Bronchial epithelial cell (primary cell): ENCODE measurements at regions not wholly inside any gene's neighbourhood (a gene's known extent, or its start where the extent isn't known, plus 50 kb on each side); places are given as distances from the start of the nearest gene placed in this dataset.

ENCODE experiments used
- DNase-seq: peaks from one replicate; pipeline ENCODE4 v3.0.0-alpha.2; 2010; ENCODE audit warnings: low read depth
- FAIRE-seq: peaks from 2 replicates; lab custom pipeline; 2011; peaks lifted over from hg19 to GRCh38; lab: Jason Lieb, UNC
- H3K27me3 ChIP-seq: 2 replicates; pipeline ENCODE4 v1.5.1; 2011; ENCODE audit warnings: low read length; ENCODE audit not compliant: control insufficient read depth, insufficient read depth
- H3K36me3 ChIP-seq: 2 replicates; pipeline ENCODE4 v1.5.1; 2011; ENCODE audit warnings: low read length; ENCODE audit not compliant: control insufficient read depth, insufficient read depth
- H3K4me3 ChIP-seq: 2 replicates; pipeline ENCODE4 v1.5.1; 2011; ENCODE audit warnings: mild to moderate bottlenecking, low read depth, low read length, control low read depth
- CTCF ChIP-seq: IDR thresholded peaks from 2 replicates; pipeline ENCODE4 v1.5.1; 2011; ENCODE audit warnings: mild to moderate bottlenecking, moderate library complexity, low read length, control low read depth, inconsistent platforms; ENCODE audit not compliant: insufficient read depth, severe bottlenecking

GRCh38 chr14:71464840-71465239, 467.4 kb upstream of the RGS6 start:
- DNase-seq = no peak
- FAIRE-seq = no peak
- Histone ChIP-seq H3K36me3 (peaks cover 1% of the 10 kb centered on the region), H3K27me3 (no peaks in the 10 kb centered on the region), H3K4me3 (no peak overlapping the region)
- TF ChIP-seq CTCF = no peak

DNA sequence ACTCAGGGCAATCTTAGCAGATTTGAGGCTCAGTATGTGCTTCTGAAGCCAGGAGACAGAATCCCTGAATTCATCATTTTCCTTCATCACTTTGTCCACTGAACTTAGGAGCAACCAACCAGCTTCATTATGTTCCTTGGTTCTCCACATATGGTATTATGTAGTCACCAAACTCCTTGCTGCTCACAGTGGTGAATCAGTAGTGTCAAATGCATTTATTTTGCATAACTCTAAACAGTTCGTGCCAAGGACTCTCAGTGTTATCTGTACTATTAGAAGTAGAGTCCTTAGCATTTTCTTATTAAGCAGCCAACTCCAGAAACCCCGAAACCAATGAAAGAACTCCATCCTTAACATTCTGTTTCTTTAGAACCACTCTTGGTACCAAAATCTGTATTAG, 466.9 kb upstream of the RGS6 start:
- Histone ChIP-seq H3K4me3 (no peak overlapping the region), H3K27me3 (no peaks in the 10 kb centered on the region), H3K36me3 (peaks cover 1% of the 10 kb centered on the region)
- FAIRE-seq = no peak
- TF ChIP-seq CTCF = no peak
- DNase-seq = no peak

DNA sequence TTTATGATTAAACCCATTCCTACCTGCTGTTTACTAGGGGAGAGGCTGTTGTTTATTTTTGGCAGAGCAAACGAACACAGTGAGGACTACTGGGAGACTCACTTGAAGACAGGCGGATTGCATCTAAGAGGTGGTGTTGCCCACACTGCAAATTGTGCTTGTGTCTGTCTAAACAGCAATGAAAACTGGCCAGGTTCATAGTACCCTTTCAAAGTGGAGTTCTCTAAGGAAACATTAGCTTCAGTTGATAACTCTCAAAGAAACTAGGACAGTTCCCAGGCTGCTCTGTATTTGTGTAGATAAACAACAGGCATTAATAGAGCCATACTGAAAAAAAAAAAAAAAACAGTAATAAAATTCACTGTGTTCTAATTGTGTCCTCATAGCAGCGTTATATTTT, 466.0 kb upstream of the RGS6 start:
- DNase-seq (no peak), FAIRE-seq (no peak)
- no peak for TF ChIP-seq CTCF

GRCh38 chr14:71466946-71467345, 465.3 kb upstream of the RGS6 start:
- DNase-seq = no peak
- no peak for FAIRE-seq
- no peaks in the 10 kb centered on the region for H3K27me3 ChIP-seq
- H3K4me3 ChIP-seq = no peak overlapping the region
- peaks cover 1% of the 10 kb centered on the region for H3K36me3 ChIP-seq
- no peak for TF ChIP-seq CTCF

More for the DNA sequence above, 466.0 kb upstream of the RGS6 start:
- no peak overlapping the region for H3K4me3 ChIP-seq
- H3K36me3 ChIP-seq = peaks cover 1% of the 10 kb centered on the region
- H3K27me3 ChIP-seq = no peaks in the 10 kb centered on the region

- FAIRE-seq = no peak
- TF ChIP-seq CTCF = no peak
- no peak for DNase-seq
- Histone ChIP-seq H3K4me3 (no peak overlapping the region), H3K36me3 (peaks cover 1% of the 10 kb centered on the region), H3K27me3 (no peaks in the 10 kb centered on the region)
Measured at GRCh38 chr14:71467361-71467811, 464.8 kb upstream of the RGS6 start.

GRCh38 chr14:71468701-71469100, 463.5 kb upstream of the RGS6 start:
- H3K4me3 ChIP-seq = no peak overlapping the region
- no peak for TF ChIP-seq CTCF
- no peaks in the 10 kb centered on the region for H3K27me3 ChIP-seq
- H3K36me3 ChIP-seq = peaks cover 1% of the 10 kb centered on the region
- FAIRE-seq (no peak), DNase-seq (no peak)
